GM08714 (cell line): ENCODE measurements at regions not wholly inside any gene's neighbourhood (a gene's known extent, or its start where the extent isn't known, plus 50 kb on each side); places are given as distances from the start of the nearest gene placed in this dataset.

Source experiments
- H3K4me3 ChIP-seq: fragments of 200-500 bp; sonication (Bioruptor generic); 2 replicates; pipeline ENCODE4 v1.5.1; 2014; ENCODE audit warnings: mild to moderate bottlenecking, low read length, inconsistent platforms
- ZNF274 ChIP-seq: IDR thresholded peaks from 2 replicates; pipeline ENCODE4 v1.6.1; 2012; ENCODE audit warnings: mild to moderate bottlenecking, low read depth, low read length

GRCh38 chr2:41981417-41981816, 66.4 kb upstream of the PKDCC start:
- no peak for TF ChIP-seq ZNF274
- H3K4me3 ChIP-seq = no peak overlapping the region

DNA sequence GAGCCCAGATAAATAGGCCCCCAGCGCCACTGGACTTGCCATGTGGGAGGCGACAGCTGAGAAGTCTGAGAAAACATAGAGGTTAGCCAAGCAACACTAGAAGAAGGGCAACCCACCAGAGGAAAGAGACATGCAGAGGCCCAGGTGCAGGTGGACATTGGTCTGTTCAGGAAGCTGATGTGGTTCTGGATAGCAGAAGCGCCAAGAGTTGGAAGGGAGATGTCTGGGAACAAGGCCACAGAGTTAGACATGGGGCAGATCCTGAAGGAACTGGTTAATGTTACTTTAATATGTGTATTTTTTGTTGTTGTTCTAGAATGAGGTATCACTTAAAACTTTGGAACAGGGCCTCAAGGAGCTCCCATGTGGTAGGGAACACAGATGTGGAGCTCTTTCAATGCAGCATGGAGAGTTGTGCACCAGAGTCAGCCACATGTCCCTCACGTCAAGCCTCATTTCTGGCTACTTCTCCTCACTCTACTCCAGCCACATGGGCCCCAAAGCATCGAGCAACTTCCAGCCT, 62.2 kb upstream of the PKDCC start:
- TF ChIP-seq ZNF274 = no peak
- H3K4me3 ChIP-seq = no peak overlapping the region

DNA sequence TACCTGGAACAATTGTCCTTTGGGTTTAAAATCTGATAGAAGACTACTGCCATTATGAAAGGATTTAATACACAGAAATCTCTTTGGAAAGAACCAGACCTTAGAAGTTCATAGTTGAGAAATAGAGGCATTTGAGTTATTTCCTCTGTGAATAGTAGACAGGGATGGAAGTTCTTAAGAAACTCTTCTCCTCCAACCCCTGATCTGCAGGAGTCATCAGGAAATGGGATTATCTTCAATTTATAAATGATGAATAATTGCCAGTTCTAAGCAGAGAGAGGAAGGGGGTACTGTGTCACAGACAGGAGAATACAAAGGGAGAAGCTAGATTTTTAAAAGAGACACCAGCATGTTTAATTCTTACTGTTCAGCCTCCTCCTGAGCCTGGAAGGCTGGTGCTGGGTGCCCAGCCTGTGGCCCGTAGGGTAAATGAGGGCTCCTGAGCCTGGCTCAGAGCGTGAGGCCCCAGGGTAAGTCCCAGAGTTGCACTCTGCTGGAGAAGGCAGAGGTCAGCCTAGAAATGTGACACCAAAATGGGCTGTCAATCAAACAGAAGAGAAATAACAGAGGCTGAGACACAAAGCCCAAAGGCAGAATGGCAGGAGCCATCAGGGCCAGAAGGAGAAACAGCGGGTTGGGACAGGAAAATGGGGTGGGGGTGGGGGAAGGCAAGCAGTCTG, 58.2 kb upstream of the PKDCC start:
- H3K4me3 ChIP-seq = no peak overlapping the region
- no peak for TF ChIP-seq ZNF274

GRCh38 chr2:41990245-41990644, 57.6 kb upstream of the PKDCC start:
- no peak overlapping the region for H3K4me3 ChIP-seq
- no peak for TF ChIP-seq ZNF274

GRCh38 chr2:41990688-41991087, 57.1 kb upstream of the PKDCC start:
- H3K4me3 ChIP-seq = no peak overlapping the region
- TF ChIP-seq ZNF274 = no peak

- no peak overlapping the region for H3K4me3 ChIP-seq
- TF ChIP-seq ZNF274 = no peak
These were observed 55.7 kb upstream of the PKDCC start for GRCh38 chr2:41992056-41992642.

GRCh38 chr2:41992671-41993434, 55.0 kb upstream of the PKDCC start:
- no peak overlapping the region for H3K4me3 ChIP-seq
- no peak for TF ChIP-seq ZNF274

DNA sequence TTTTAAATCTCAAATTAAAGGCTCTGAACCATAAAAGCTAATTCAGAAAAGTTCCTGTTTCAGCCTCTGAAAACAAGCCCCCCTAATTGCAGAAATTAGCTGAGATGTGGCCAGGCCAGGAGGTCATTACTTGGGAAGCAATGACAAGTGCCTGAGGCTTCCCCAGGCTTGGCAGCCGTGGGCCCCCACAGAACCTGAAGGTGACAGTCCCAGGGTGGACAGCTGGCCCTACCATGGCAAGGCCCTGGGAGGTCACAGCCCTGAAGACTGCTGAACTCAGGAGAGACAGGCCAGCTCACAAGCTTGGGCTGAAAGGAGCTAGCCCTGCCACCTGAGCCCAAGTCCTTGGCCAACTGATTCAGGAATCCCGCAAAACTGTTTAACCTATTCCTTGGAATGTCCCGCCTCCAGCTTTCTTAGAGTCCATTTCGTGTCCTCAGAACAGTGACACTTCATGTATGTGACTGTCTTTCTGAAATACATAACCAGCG, 54.3 kb upstream of the PKDCC start:
- H3K4me3 ChIP-seq = no peak overlapping the region
- no peak for TF ChIP-seq ZNF274

DNA sequence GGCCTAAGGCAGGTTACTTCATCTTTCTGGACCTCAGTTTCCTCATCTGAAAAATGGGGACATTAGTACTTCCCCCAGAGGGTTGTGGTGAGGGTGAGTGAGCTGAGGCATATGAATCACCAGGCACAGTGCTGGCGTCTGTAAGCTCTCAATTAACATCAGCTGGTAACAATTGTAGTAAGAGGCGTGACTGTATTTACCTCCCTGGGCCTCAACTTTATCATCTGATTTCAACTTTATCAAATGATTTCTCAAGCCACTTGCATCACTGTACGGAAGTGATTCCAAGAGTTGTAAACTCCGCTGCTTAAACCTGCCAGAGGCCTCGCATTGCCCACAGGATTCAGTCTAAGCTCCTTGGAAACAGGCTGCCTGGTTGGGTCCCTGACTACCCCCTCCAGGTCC, 53.6 kb upstream of the PKDCC start:
- no peak overlapping the region for H3K4me3 ChIP-seq
- no peak for TF ChIP-seq ZNF274

GRCh38 chr2:41994661-41995060, 53.2 kb upstream of the PKDCC start:
- no peak overlapping the region for H3K4me3 ChIP-seq
- TF ChIP-seq ZNF274 = no peak

- no peak overlapping the region for H3K4me3 ChIP-seq
- TF ChIP-seq ZNF274 = no peak
These were observed 50.3 kb upstream of the PKDCC start for GRCh38 chr2:41997561-41997960.
